ENCODE measurements at regions not wholly inside any gene's neighbourhood (a gene's known extent, or its start where the extent isn't known, plus 50 kb on each side); places are given as distances from the start of the nearest gene placed in this dataset.

DNA sequence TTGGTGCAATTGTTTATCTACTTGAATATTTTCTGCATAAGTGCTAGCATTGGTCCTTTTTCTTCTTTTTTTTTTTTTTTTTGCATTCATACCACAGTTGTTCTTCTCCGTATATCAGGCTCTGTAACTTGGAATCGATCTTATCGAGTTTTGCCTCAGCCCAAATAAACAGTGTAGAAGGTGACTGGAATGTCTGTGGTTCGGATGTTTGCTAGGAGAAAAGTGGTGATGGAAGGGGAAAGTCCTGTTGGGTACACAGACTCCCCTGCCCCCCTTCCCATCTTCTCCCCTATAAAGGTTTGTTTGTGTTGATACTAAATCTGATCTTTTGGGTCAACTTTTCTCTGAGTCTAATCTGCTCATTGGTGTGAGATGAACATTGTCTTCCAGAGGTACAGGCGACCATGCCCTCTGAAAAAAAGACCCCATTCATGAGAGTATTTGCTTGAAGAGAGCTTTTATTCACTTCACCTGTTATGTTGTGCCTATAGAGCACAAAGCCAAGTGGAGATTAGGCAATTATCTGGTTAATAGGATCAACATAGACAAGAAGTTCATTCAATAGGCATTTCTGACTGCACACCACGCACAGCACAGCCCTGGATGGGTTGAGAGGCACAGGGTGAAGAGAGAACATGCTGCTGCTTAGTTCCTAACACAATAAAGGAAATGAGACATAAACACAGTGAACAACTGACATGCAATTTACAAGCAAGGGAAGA is 620.0 kb downstream of the PKHD1 start:
- Histone ChIP-seq H3K27ac (no peak overlapping the region), H2AFZ (ENCODE audit: low read depth) (no peak overlapping the region), H3K27me3 (ENCODE audit: insufficient read depth, low read depth) (no peaks in the 10 kb centered on the region), H3K4me2 (no peak overlapping the region), H4K20me1 (ENCODE audit: insufficient read depth) (no peaks in the 10 kb centered on the region), H3K79me2 (ENCODE audit: insufficient read depth, low read depth) (no peaks in the 10 kb centered on the region), H3K36me3 (ENCODE audit: insufficient read depth) (no peaks in the 10 kb centered on the region), H3K9ac (no peak overlapping the region), H3K4me1 (ENCODE audit: low read depth, poor library complexity, severe bottlenecking) (no peaks in the 10 kb centered on the region), H3K4me3 (IDR thresholded peaks at IDR 0.05; ENCODE audit: insufficient read depth, low read depth, low read length) (no peak overlapping the region)
- TF ChIP-seq, protein P1, sequence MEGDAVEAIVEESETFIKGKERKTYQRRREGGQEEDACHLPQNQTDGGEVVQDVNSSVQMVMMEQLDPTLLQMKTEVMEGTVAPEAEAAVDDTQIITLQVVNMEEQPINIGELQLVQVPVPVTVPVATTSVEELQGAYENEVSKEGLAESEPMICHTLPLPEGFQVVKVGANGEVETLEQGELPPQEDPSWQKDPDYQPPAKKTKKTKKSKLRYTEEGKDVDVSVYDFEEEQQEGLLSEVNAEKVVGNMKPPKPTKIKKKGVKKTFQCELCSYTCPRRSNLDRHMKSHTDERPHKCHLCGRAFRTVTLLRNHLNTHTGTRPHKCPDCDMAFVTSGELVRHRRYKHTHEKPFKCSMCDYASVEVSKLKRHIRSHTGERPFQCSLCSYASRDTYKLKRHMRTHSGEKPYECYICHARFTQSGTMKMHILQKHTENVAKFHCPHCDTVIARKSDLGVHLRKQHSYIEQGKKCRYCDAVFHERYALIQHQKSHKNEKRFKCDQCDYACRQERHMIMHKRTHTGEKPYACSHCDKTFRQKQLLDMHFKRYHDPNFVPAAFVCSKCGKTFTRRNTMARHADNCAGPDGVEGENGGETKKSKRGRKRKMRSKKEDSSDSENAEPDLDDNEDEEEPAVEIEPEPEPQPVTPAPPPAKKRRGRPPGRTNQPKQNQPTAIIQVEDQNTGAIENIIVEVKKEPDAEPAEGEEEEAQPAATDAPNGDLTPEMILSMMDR (conservative IDR thresholded peaks at IDR 0.05; ENCODE audit: low read depth, low read length) = no peak

DNA sequence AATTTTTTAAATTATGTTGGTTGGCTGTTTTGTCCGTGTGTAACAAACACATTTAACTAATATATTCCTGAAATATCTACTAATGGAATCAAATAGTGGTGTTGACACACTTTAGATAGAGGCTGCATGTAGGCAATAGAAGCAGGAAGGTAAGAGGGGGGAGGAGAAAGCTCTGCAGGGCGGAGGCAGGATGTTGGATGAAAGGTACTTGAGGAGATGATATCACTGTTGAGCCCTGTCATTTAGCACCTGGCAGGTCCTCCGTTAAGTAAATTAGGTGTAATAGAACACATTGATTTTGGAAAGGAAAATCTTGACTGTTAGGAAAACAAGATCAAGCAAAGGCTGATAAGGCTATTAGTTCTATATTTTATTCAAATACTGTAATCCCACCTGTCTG is 618.7 kb downstream of the PKHD1 start:
- Histone ChIP-seq H3K27ac (no peak overlapping the region), H3K4me2 (no peak overlapping the region), H3K79me2 (ENCODE audit: insufficient read depth, low read depth) (no peaks in the 10 kb centered on the region), H3K36me3 (ENCODE audit: insufficient read depth) (no peaks in the 10 kb centered on the region), H4K20me1 (ENCODE audit: insufficient read depth) (no peaks in the 10 kb centered on the region), H3K9ac (no peak overlapping the region), H3K4me1 (ENCODE audit: low read depth, poor library complexity, severe bottlenecking) (no peaks in the 10 kb centered on the region), H3K27me3 (ENCODE audit: insufficient read depth, low read depth) (no peaks in the 10 kb centered on the region), H2AFZ (ENCODE audit: low read depth) (no peak overlapping the region), H3K4me3 (IDR thresholded peaks at IDR 0.05; ENCODE audit: insufficient read depth, low read depth, low read length) (no peak overlapping the region)
- TF ChIP-seq, protein P1 (conservative IDR thresholded peaks at IDR 0.05; ENCODE audit: low read depth, low read length) = no peak

DNA sequence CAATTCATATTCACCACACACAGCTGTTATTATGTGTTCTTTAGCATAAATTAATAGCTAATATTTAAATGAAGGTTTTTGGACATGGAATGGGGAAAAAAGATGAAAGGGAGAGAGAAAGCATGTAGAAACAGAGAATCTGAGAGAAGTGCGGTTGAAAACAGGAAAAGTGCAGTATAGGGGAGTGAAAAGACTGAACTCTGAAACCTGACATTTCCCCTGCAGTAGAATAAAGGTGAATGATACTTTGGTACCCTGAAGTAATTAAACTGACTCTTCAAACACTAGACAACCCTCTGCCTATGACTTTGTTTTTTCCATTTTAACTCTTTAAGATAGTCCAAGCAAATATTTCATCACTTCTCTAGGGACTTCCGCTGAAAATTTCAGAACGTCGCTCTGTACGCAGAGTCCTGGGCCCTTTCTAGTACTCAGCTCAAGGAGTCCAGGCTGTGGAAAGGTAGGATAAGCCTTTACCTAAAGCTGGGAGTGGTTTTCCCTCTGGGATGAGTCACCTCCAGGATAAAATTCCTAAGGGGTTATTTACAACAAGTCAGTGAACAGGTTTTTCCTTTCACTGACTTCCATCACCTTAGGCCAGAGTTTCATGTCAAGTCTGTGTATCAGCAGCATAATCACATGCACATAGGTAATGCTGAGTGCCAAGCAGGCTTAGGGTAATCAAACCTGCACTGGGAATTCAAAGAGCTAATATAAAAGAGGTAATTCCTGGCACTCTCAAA is 614.5 kb downstream of the PKHD1 start:
- Histone ChIP-seq H3K9ac (no peak overlapping the region), H3K36me3 (ENCODE audit: insufficient read depth) (no peaks in the 10 kb centered on the region), H2AFZ (ENCODE audit: low read depth) (no peak overlapping the region), H3K79me2 (ENCODE audit: insufficient read depth, low read depth) (no peaks in the 10 kb centered on the region), H3K27ac (no peak overlapping the region), H3K27me3 (ENCODE audit: insufficient read depth, low read depth) (no peaks in the 10 kb centered on the region), H4K20me1 (ENCODE audit: insufficient read depth) (no peaks in the 10 kb centered on the region), H3K4me3 (IDR thresholded peaks at IDR 0.05; ENCODE audit: insufficient read depth, low read depth, low read length) (no peak overlapping the region), H3K4me1 (ENCODE audit: low read depth, poor library complexity, severe bottlenecking) (no peaks in the 10 kb centered on the region), H3K4me2 (no peak overlapping the region)
- TF ChIP-seq, protein P1 (conservative IDR thresholded peaks at IDR 0.05; ENCODE audit: low read depth, low read length) = no peak

DNA sequence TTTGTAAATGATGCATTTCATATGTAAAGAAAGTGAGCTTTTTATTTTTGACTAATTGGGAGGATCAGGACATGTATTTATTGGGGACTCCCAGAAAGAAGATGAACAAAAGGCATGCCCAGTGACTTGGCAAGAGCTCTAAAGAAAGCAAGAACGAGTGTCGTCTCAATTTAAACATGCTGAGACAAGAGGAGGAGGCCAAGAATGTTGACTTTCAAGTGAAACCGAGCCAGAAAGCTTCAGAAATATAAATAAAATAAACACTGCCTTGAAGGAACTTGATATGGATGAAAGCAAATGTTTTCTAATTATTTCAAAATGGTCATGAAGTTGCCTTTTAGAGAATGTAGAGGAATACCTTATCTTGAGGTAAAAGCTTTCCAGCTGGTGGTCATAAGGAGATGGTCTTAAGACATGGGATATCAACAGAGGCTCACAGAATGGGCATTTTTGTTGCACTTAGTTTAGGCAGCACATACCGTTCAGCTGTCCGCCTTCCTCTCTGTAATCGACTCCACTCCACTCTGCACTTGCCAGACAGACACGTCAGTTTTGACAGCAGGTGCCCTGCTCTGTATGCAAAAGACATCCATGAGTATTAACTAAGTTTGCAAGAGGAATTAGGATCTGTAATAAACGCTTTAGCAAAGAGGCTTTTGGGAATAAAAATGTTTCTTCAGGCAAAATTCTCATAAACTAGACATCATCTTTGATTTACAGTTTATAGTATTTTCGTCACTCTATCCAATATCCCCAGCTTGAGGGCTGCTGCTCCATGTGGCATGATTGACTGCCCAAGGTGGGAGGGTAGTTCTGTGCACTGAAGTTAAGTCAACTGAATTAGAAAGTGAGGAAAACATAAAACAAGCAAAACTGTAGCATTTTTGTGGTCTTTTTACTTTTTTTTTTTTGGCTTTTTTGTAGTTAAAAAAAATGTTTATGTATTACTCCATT is 613.1 kb downstream of the PKHD1 start:
- H3K27me3 ChIP-seq (ENCODE audit: insufficient read depth, low read depth) = no peaks in the 10 kb centered on the region
- no peak overlapping the region for H2AFZ ChIP-seq (ENCODE audit: low read depth)
- H3K4me3 ChIP-seq (IDR thresholded peaks at IDR 0.05; ENCODE audit: insufficient read depth, low read depth, low read length) = no peak overlapping the region
- TF ChIP-seq, protein P1 (conservative IDR thresholded peaks at IDR 0.05; ENCODE audit: low read depth, low read length) = no peak
- H3K79me2 ChIP-seq (ENCODE audit: insufficient read depth, low read depth) = no peaks in the 10 kb centered on the region
- no peak overlapping the region for H3K9ac ChIP-seq
- H3K27ac ChIP-seq = no peak overlapping the region
- H3K4me1 ChIP-seq (ENCODE audit: low read depth, poor library complexity, severe bottlenecking) = no peaks in the 10 kb centered on the region
- no peaks in the 10 kb centered on the region for H3K36me3 ChIP-seq (ENCODE audit: insufficient read depth)
- no peaks in the 10 kb centered on the region for H4K20me1 ChIP-seq (ENCODE audit: insufficient read depth)
- no peak overlapping the region for H3K4me2 ChIP-seq
